H1 (cell line): ENCODE measurements at regions not wholly inside any gene's neighbourhood (a gene's known extent, or its start where the extent isn't known, plus 50 kb on each side); places are given as distances from the start of the nearest gene placed in this dataset.

ENCODE experiments used
- CTCF ChIA-PET: fragments of 300-600 bp; sonication (Branson Sonifier 250); formaldehyde crosslinking; loops from one replicate; lab custom pipeline; 2021; ENCODE audit not compliant: partially characterized antibody; lab: Charles Lee
- POLR2A ChIA-PET: fragments of 300-600 bp; sonication (Branson Sonifier 250); formaldehyde crosslinking; loops from one replicate; lab custom pipeline; 2021; ENCODE audit warnings: inconsistent platforms; ENCODE audit not compliant: partially characterized antibody; lab: Charles Lee
- DNase-seq, 2 experiments: peaks; one replicate each; pipeline versions ENCODE4 v3.0.0 to v3.0.0-alpha.2; 2010 to 2022; ENCODE audit warnings: low spot score in 2 of 2, low read depth in 1 of 2, mixed read lengths in 1 of 2
- FAIRE-seq: peaks from 2 replicates; lab custom pipeline; 2011; peaks lifted over from hg19 to GRCh38; lab: Jason Lieb, UNC
- H2AFZ ChIP-seq: 2 replicates; pipeline ENCODE4 v1.8.1; 2012; ENCODE audit warnings: low read length, inconsistent platforms
- H2AK5ac ChIP-seq: 2 replicates; pipeline ENCODE4 v1.6.1; 2013; ENCODE audit warnings: low read depth, low read length
- H2BK120ac ChIP-seq: replicated peaks from 2 replicates; pipeline ENCODE3; 2013; ENCODE audit warnings: low read depth, low read length, inconsistent platforms
- H2BK12ac ChIP-seq: 2 replicates; pipeline ENCODE4 v1.6.1; 2013; ENCODE audit warnings: low read depth, low read length
- H2BK15ac ChIP-seq: 2 replicates; pipeline ENCODE4 v1.6.1; 2013; ENCODE audit warnings: low read length
- H2BK20ac ChIP-seq: 2 replicates; pipeline ENCODE4 v1.6.1; 2013; ENCODE audit warnings: low read length
- H2BK5ac ChIP-seq: 2 replicates; pipeline ENCODE4 v1.6.1; 2013; ENCODE audit warnings: low read depth, low read length
- H3K14ac ChIP-seq: 2 replicates; pipeline ENCODE4 v1.6.1; 2013; ENCODE audit warnings: inconsistent platforms; ENCODE audit not compliant: insufficient read length
- H3K18ac ChIP-seq: 2 replicates; pipeline ENCODE4 v1.6.1; 2013; ENCODE audit warnings: low read length; ENCODE audit errors: extremely low read depth
- H3K23ac ChIP-seq: 2 replicates; pipeline ENCODE4 v1.6.1; 2013; ENCODE audit warnings: inconsistent platforms; ENCODE audit not compliant: insufficient read length
- H3K23me2 ChIP-seq: 2 replicates; pipeline ENCODE4 v1.6.1; 2013; ENCODE audit warnings: low read depth, low read length
- H3K27ac ChIP-seq: 2 replicates; pipeline ENCODE4 v1.6.1; 2011; ENCODE audit warnings: low read depth, low read length, inconsistent platforms
- H3K27me3 ChIP-seq, 4 experiments: replicated peaks in 1 of 4; 1 replicate in 1 of 4; 2 replicates in 3 of 4; pipeline versions ENCODE4 v1.6.1 to v1.8.1; 2011 to 2013; ENCODE audit warnings: low read length in 3 of 4, mild to moderate bottlenecking in 3 of 4, inconsistent platforms in 2 of 4, mixed read lengths in 2 of 4, moderate library complexity in 1 of 4; ENCODE audit not compliant: control insufficient read depth in 3 of 4, insufficient read depth in 3 of 4; ENCODE audit errors: extremely low read depth in 1 of 4
- H3K36me3 ChIP-seq, 4 experiments: 2 replicates each; pipeline versions ENCODE4 v1.6.1 to v1.8.1; 2011 to 2013; ENCODE audit warnings: mild to moderate bottlenecking in 4 of 4, low read length in 3 of 4, moderate library complexity in 2 of 4, control low read depth in 1 of 4, inconsistent platforms in 1 of 4; ENCODE audit not compliant: insufficient read depth in 4 of 4, control insufficient read depth in 2 of 4
- H3K4ac ChIP-seq: replicated peaks from 2 replicates; pipeline ENCODE3; 2013; ENCODE audit warnings: low read length, low read depth, mixed read lengths, inconsistent platforms; ENCODE audit not compliant: insufficient read length
- H3K4me1 ChIP-seq, 4 experiments: replicated peaks in 1 of 4; 1 replicate in 1 of 4; 2 replicates in 3 of 4; pipeline versions ENCODE4 v1.6.1 to v1.8.1; 2011 to 2013; ENCODE audit warnings: low read length in 3 of 4, inconsistent platforms in 2 of 4, mixed read lengths in 1 of 4; ENCODE audit not compliant: insufficient read depth in 4 of 4, control insufficient read depth in 3 of 4
- H3K4me2 ChIP-seq, 2 experiments: 2 replicates each; pipeline versions ENCODE4 v1.6.1 to v1.8.1; 2011 to 2013; ENCODE audit warnings: low read depth in 2 of 2, low read length in 2 of 2, control low read depth in 1 of 2, inconsistent platforms in 1 of 2, mild to moderate bottlenecking in 1 of 2; ENCODE audit not compliant: insufficient read depth in 1 of 2
- H3K4me3 ChIP-seq, 4 experiments: fragments of 200-600, 300-600 bp in 1 of 4; sonication (generic), shearing (Covaris generic), sonication (Bioruptor Twin) in 1 of 4; 2 replicates each; pipeline versions ENCODE4 v1.5.1 to v1.8.1; 2011 to 2016; ENCODE audit warnings: low read length in 4 of 4, low read depth in 3 of 4, control low read depth in 2 of 4, inconsistent platforms in 2 of 4, mild to moderate bottlenecking in 2 of 4, mixed read lengths in 1 of 4, moderate library complexity in 1 of 4; ENCODE audit not compliant: insufficient read depth in 2 of 4; ENCODE audit errors: extremely low read depth in 1 of 4
- H3K56ac ChIP-seq: replicated peaks from 2 replicates; pipeline ENCODE3; 2013; ENCODE audit warnings: low read depth, mild to moderate bottlenecking, mixed read lengths, low read length, inconsistent platforms; ENCODE audit not compliant: insufficient read length
- H3K79me1 ChIP-seq: 2 replicates; pipeline ENCODE4 v1.6.1; 2013; ENCODE audit warnings: low read depth, low read length, control low read depth
- H3K79me2 ChIP-seq, 2 experiments: 2 replicates each; pipeline versions ENCODE4 v1.6.1 to v1.8.1; 2012 to 2013; ENCODE audit warnings: low read length in 2 of 2, mild to moderate bottlenecking in 2 of 2, inconsistent platforms in 1 of 2; ENCODE audit not compliant: insufficient read depth in 2 of 2, control insufficient read depth in 1 of 2
- H3K9ac ChIP-seq, 4 experiments: replicated peaks in 1 of 4; 1 replicate in 1 of 4; 2 replicates in 3 of 4; pipeline versions ENCODE4 v1.6.1 to v1.8.1; 2011 to 2013; ENCODE audit warnings: low read depth in 3 of 4, low read length in 3 of 4, control low read depth in 2 of 4, mild to moderate bottlenecking in 2 of 4, moderate library complexity in 2 of 4, inconsistent platforms in 1 of 4; ENCODE audit errors: extremely low read depth in 1 of 4
- H3K9me3 ChIP-seq, 2 experiments: 2 replicates each; pipeline versions ENCODE4 v1.6.1 to v1.8.1; 2012 to 2013; ENCODE audit warnings: mild to moderate bottlenecking in 2 of 2, moderate library complexity in 2 of 2, control low read depth in 1 of 2, inconsistent platforms in 1 of 2, low read depth in 1 of 2, low read length in 1 of 2, mixed read lengths in 1 of 2; ENCODE audit not compliant: insufficient read depth in 2 of 2
- H4K20me1 ChIP-seq, 2 experiments: replicated peaks in 1 of 2; 2 replicates each; pipeline versions ENCODE3 to v1.8.1; 2011 to 2013; ENCODE audit warnings: inconsistent platforms in 2 of 2, low read length in 2 of 2, mild to moderate bottlenecking in 1 of 2; ENCODE audit not compliant: insufficient read depth in 2 of 2, control insufficient read depth in 1 of 2
- H4K5ac ChIP-seq: 2 replicates; pipeline ENCODE4 v1.6.1; 2013; ENCODE audit warnings: low read length, low read depth, mixed read lengths, inconsistent platforms; ENCODE audit not compliant: insufficient read length
- H4K8ac ChIP-seq: 2 replicates; pipeline ENCODE4 v1.8.0; 2013; ENCODE audit warnings: mild to moderate bottlenecking, moderate library complexity, low read length, inconsistent platforms; ENCODE audit not compliant: insufficient read depth; ENCODE audit errors: extremely low read depth
- H4K91ac ChIP-seq: replicated peaks from 2 replicates; pipeline ENCODE3; 2013; ENCODE audit warnings: low read length, mixed read lengths, inconsistent platforms; ENCODE audit not compliant: insufficient read length
- CTBP2 ChIP-seq: IDR thresholded peaks from 2 replicates; pipeline ENCODE4 v1.7.0; 2011; ENCODE audit warnings: borderline replicate concordance, mild to moderate bottlenecking, moderate library complexity, mixed read lengths, low read length; ENCODE audit not compliant: insufficient read depth, insufficient read length
- GABPA ChIP-seq: IDR thresholded peaks from 2 replicates; pipeline ENCODE4 v1.6.1; 2011; ENCODE audit warnings: mild to moderate bottlenecking, low read length, moderate library complexity, borderline replicate concordance; ENCODE audit not compliant: insufficient read depth
- KDM1A ChIP-seq: fragments of 200-600, 300-600 bp; sonication (generic); IDR thresholded peaks from 2 replicates; pipeline ENCODE4 v1.7.1; 2016; ENCODE audit warnings: mild to moderate bottlenecking, low read length, borderline replicate concordance
- RAD21 ChIP-seq, 2 experiments: IDR thresholded peaks in 1 of 2; conservative IDR thresholded peaks in 1 of 2; 2 replicates each; pipeline ENCODE4 v1.6.1; 2011; ENCODE audit warnings: low read depth in 2 of 2, low read length in 2 of 2, improper control_type of control experiment in 1 of 2, inconsistent platforms in 1 of 2, mild to moderate bottlenecking in 1 of 2, moderate library complexity in 1 of 2
- RNF2 ChIP-seq: fragments of 200-900, 300-1000 bp; sonication (generic); IDR thresholded peaks from 2 replicates; pipeline ENCODE4 v1.7.1; 2016; ENCODE audit warnings: borderline replicate concordance, low read depth, mild to moderate bottlenecking, antibody characterized with exemption, low read length; ENCODE audit not compliant: poor library complexity, severe bottlenecking; ENCODE audit errors: missing control alignments
- SP1 ChIP-seq: IDR thresholded peaks from 2 replicates; pipeline ENCODE4 v1.6.1; 2011; ENCODE audit warnings: low read depth, low read length
- SUZ12 ChIP-seq: fragments of 200-600 bp; sonication (generic); IDR thresholded peaks from 2 replicates; pipeline ENCODE4 v1.6.1; 2012; ENCODE audit warnings: mild to moderate bottlenecking, inconsistent platforms, low read length, moderate library complexity, mixed read lengths
- TAF7 ChIP-seq: optimal IDR thresholded peaks from 2 replicates; pipeline ENCODE3; 2011; ENCODE audit warnings: low read depth, mild to moderate bottlenecking, inconsistent platforms, low read length, moderate library complexity, borderline replicate concordance
- TCF12 ChIP-seq: IDR thresholded peaks from 2 replicates; pipeline ENCODE4 v1.6.1; 2011; ENCODE audit warnings: low read depth, mild to moderate bottlenecking, low read length
- WGBS, 2 experiments: shearing (Covaris generic) in 1 of 2; methylation state at CpG; one replicate each; pipeline versions ENCODE4 v1.1.6 to v1.1.7; 2013 to 2015; ENCODE audit warnings: low lambda C conversion rate in 2 of 2, mixed read lengths in 2 of 2, inconsistent platforms in 1 of 2, low coverage in 1 of 2, missing lambda C conversion rate in 1 of 2; ENCODE audit not compliant: insufficient replicate concordance in 2 of 2, insufficient coverage in 1 of 2, insufficient read length in 1 of 2; ENCODE audit errors: extremely low coverage in 1 of 2, missing lambda C conversion rate in 1 of 2; 5-methylcytosine and 5-hydroxymethylcytosine counted together
- TF ChIP-seq, protein P1 (sequence below): IDR thresholded peaks from 2 replicates; pipeline ENCODE4 v1.6.1; 2012; ENCODE audit warnings: inconsistent platforms
- TF ChIP-seq, protein P2 (sequence below): IDR thresholded peaks from 2 replicates; pipeline ENCODE4 v1.6.1; 2012; ENCODE audit warnings: inconsistent platforms
- TF ChIP-seq, protein P3 (sequence below): IDR thresholded peaks from 2 replicates; pipeline ENCODE4 v1.6.1; 2011; ENCODE audit warnings: low read depth, mild to moderate bottlenecking, low read length; ENCODE audit not compliant: insufficient read depth

DNA sequence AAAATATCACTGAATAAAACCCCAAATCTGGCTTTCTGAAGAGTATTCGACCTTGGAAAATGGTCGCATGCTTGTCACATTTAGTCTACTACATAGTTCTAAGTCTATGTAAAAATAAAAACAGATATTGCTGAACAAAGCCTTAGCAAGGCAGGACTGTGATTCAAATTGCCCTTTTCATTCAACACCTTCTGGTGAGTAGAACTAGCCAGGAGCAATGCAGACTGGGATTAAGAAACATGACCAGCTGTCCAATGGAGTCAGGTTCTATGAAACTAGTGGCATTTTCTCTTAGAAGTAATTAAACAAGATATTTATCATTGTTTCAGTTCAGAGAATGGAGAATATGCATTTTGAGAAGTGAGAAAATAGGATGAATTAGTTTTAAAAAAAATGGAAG, 1260.5 kb upstream of the ACVR2A start:
- H3K23ac ChIP-seq: no peak overlapping the region
- H3K23me2 ChIP-seq: no peaks in the 10 kb centered on the region; the same call in 1 of the 2 replicates
- H3K36me3 ChIP-seq: no peaks in the 10 kb centered on the region
- H3K79me1 ChIP-seq: no peaks in the 10 kb centered on the region
- no peak overlapping the region for H3K56ac ChIP-seq
- POLR2A ChIA-PET: no interaction called here
- H3K9me3 ChIP-seq: peaks cover 0 to 4% of the 10 kb centered on the region in 2 experiments; a peak in 1 of 4 replicates
- H2AK5ac ChIP-seq: no peak overlapping the region
- H3K4me1 ChIP-seq: peaks cover 0 to 8% (median 1%) of the 10 kb centered on the region in 4 experiments; a peak in 1 of 7 replicates
- no peak overlapping the region for H4K8ac ChIP-seq
- no peak overlapping the region for H4K5ac ChIP-seq
- no peak for FAIRE-seq
- H2AFZ ChIP-seq: no peak overlapping the region
- no peak overlapping the region for H2BK15ac ChIP-seq
- no peak overlapping the region; the same call in 1 of the 2 replicates for H2BK20ac ChIP-seq
- no peaks in the 10 kb centered on the region for H4K20me1 ChIP-seq
- H3K9ac ChIP-seq: no peak overlapping the region
- no peak overlapping the region for H3K4me2 ChIP-seq
- no peak overlapping the region for H3K14ac ChIP-seq
- no peak overlapping the region for H3K27ac ChIP-seq
- no peak overlapping the region for H3K4me3 ChIP-seq
- H2BK120ac ChIP-seq: no peak overlapping the region
- no peaks in the 10 kb centered on the region for H3K79me2 ChIP-seq
- 91% methylated on average over 2 of the region's 2 CpGs; no CpG with 5 or more reads in 1 of the 2 experiments for WGBS, 2 experiments
- peaks cover 0 to 1% (median 0%) of the 10 kb centered on the region in 4 experiments; a peak in 1 of 7 replicates for H3K27me3 ChIP-seq
- no peak for DNase-seq
- no peak overlapping the region for H4K91ac ChIP-seq
- H2BK12ac ChIP-seq: no peak overlapping the region
- CTCF ChIA-PET: no interaction called here
- no peak overlapping the region for H2BK5ac ChIP-seq
- no peak overlapping the region for H3K18ac ChIP-seq
- TF ChIP-seq RNF2 (no peak), GABPA (no peak), SUZ12 (no peak), SP1 (no peak), CTBP2 (no peak), RAD21 (IDR thresholded peaks at IDR 0.05 in 1 of 2, conservative IDR thresholded peaks at IDR 0.05 in 1 of 2; ENCODE audit: low read depth in 2 of 2, low read length in 2 of 2) (no peak), TCF12 (no peak), TAF7 (no peak), KDM1A (no peak)
- TF ChIP-seq, protein P1, sequence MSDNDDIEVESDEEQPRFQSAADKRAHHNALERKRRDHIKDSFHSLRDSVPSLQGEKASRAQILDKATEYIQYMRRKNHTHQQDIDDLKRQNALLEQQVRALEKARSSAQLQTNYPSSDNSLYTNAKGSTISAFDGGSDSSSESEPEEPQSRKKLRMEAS: no peak
- TF ChIP-seq, protein P2, sequence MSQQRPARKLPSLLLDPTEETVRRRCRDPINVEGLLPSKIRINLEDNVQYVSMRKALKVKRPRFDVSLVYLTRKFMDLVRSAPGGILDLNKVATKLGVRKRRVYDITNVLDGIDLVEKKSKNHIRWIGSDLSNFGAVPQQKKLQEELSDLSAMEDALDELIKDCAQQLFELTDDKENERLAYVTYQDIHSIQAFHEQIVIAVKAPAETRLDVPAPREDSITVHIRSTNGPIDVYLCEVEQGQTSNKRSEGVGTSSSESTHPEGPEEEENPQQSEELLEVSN: no peak
- TF ChIP-seq, protein P3, sequence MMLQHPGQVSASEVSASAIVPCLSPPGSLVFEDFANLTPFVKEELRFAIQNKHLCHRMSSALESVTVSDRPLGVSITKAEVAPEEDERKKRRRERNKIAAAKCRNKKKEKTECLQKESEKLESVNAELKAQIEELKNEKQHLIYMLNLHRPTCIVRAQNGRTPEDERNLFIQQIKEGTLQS: no peak
- no peak overlapping the region for H3K4ac ChIP-seq
